NCI-H748 (cell line): ENCODE measurements at regions not wholly inside any gene's neighbourhood (a gene's known extent, or its start where the extent isn't known, plus 50 kb on each side); places are given as distances from the start of the nearest gene placed in this dataset.
A peak's percentile ranks its signal among the peaks of the same experiment; 100 is the strongest.
"Not testable (repeated sequence)": the region's sequence is repeated elsewhere in the genome, so short reads cannot be mapped to it uniquely, and the experiment has no call there.

ENCODE experiments used
- DNase-seq: peaks from one replicate; lab custom pipeline; 2025; ENCODE audit not compliant: unreplicated experiment; lab: John Stamatoyannopoulos, UW

- DNase-seq = peak; percentile 25
Observed at GRCh38 chr21:32096411-32096810, 182.4 kb downstream of the MIS18A start.

- no peak for DNase-seq
Observed at GRCh38 chr21:32094804-32095203, 184.0 kb downstream of the MIS18A start.

- DNase-seq = no peak
Observed at GRCh38 chr21:32093646-32094462, 185.0 kb downstream of the MIS18A start.

- no peak for DNase-seq
Observed at GRCh38 chr21:32090956-32091355, 187.9 kb downstream of the MIS18A start.

- no peak for DNase-seq
Observed at GRCh38 chr21:32089766-32090165, 189.1 kb downstream of the MIS18A start.

GRCh38 chr21:32088471-32088870 lies 190.4 kb downstream of the MIS18A start:
- no peak for DNase-seq

GRCh38 chr21:32087447-32087846 lies 191.4 kb downstream of the MIS18A start:
- DNase-seq = no peak

- DNase-seq = peak; percentile 54
Observed at GRCh38 chr21:32083197-32083596, 195.7 kb downstream of the MIS18A start.

GRCh38 chr21:32082466-32082865 lies 196.4 kb downstream of the MIS18A start:
- no peak for DNase-seq

GRCh38 chr21:32073593-32073992 lies 200.8 kb downstream of the HUNK start:
- no peak for DNase-seq

- no peak for DNase-seq
Observed at GRCh38 chr21:32073190-32073589, 200.4 kb downstream of the HUNK start.

- not testable (repeated sequence) for DNase-seq
Observed at GRCh38 chr21:32071620-32072019, 198.8 kb downstream of the HUNK start.

GRCh38 chr21:32070676-32071330 lies 198.0 kb downstream of the HUNK start:
- DNase-seq = no peak

GRCh38 chr21:32070126-32070525 lies 197.3 kb downstream of the HUNK start:
- no peak for DNase-seq

- no peak for DNase-seq
Observed at GRCh38 chr21:32065654-32066053, 192.8 kb downstream of the HUNK start.

GRCh38 chr21:32064281-32064910 lies 191.6 kb downstream of the HUNK start:
- DNase-seq = no peak

GRCh38 chr21:32062591-32063227 lies 189.9 kb downstream of the HUNK start:
- no peak for DNase-seq

GRCh38 chr21:32061729-32062128 lies 188.9 kb downstream of the HUNK start:
- no peak for DNase-seq

GRCh38 chr21:32056791-32057190 lies 184.0 kb downstream of the HUNK start:
- DNase-seq = no peak

- DNase-seq = no peak
Observed at GRCh38 chr21:32055305-32055704, 182.5 kb downstream of the HUNK start.
